ENCODE measurements at regions not wholly inside any gene's neighbourhood (a gene's known extent, or its start where the extent isn't known, plus 50 kb on each side); places are given as distances from the start of the nearest gene placed in this dataset.
"Not testable (repeated sequence)": the region's sequence is repeated elsewhere in the genome, so short reads cannot be mapped to it uniquely, and the experiment has no call there.

GRCh38 chr4:72888331-72888730 lies 181.2 kb downstream of the COX18 start:
- DNase-seq (ENCODE audit: low spot score in 2 of 2), result no peak
- Histone ChIP-seq H3K27me3 (no peaks in the 10 kb centered on the region), H3K4me1 (no peaks in the 10 kb centered on the region), H3K36me3 (no peaks in the 10 kb centered on the region), H3K4me3 (no peak overlapping the region), H3K9me3 (no peaks in the 10 kb centered on the region), H3K27ac (no peak overlapping the region)
- TF ChIP-seq EP300 (IDR thresholded peaks at IDR 0.05) (no peak), POLR2AphosphoS5 (IDR thresholded peaks at IDR 0.05) (no peak), CTCF (IDR thresholded peaks at IDR 0.05) (no peak), POLR2A (IDR thresholded peaks at IDR 0.05) (no peak)
- 60% methylated on average over 2 of the region's 2 CpGs for WGBS

DNA sequence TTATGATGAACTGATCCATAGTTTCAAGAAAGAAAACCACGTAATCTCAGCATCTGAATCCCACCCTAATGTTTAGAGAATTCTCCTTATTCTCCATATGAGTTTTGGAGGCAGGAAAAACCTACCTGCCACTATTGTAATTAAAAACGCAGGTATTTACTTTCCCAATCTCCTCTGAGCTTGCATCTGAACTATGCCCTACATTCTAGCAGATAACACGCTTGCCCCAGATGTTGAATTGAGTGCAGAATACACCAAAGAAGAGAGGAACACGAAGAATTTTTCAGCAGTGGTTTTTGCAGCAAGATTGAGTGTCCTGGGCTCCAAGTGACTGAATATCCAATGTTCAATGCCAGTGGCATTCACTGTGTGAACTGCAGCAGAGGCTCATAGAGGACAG lies 182.4 kb downstream of the COX18 start:
- H3K9me3 ChIP-seq, result no peaks in the 10 kb centered on the region
- WGBS, result 57% methylated on average over 4 of the region's 4 CpGs
- no peaks in the 10 kb centered on the region for H3K4me1 ChIP-seq
- TF ChIP-seq EP300 (IDR thresholded peaks at IDR 0.05) (no peak), POLR2AphosphoS5 (IDR thresholded peaks at IDR 0.05) (no peak), POLR2A (IDR thresholded peaks at IDR 0.05) (no peak), CTCF (IDR thresholded peaks at IDR 0.05) (no peak)
- H3K36me3 ChIP-seq, result no peaks in the 10 kb centered on the region
- H3K4me3 ChIP-seq, result no peak overlapping the region
- no peak for DNase-seq (ENCODE audit: low spot score in 2 of 2)
- H3K27me3 ChIP-seq, result no peaks in the 10 kb centered on the region
- H3K27ac ChIP-seq, result no peak overlapping the region

- no peaks in the 10 kb centered on the region for H3K27me3 ChIP-seq
- no peaks in the 10 kb centered on the region for H3K9me3 ChIP-seq
- no peak overlapping the region for H3K4me3 ChIP-seq
- DNase-seq (ENCODE audit: low spot score in 2 of 2), result no peak
- no peaks in the 10 kb centered on the region for H3K36me3 ChIP-seq
- no peak overlapping the region for H3K27ac ChIP-seq
- H3K4me1 ChIP-seq, result no peaks in the 10 kb centered on the region
- WGBS, result 91% methylated on average over 1 of the region's 1 CpG
- no peak for TF ChIP-seq EP300 (IDR thresholded peaks at IDR 0.05)
- no peak for TF ChIP-seq CTCF (IDR thresholded peaks at IDR 0.05)
Observed at GRCh38 chr4:72886602-72887001, 182.9 kb downstream of the COX18 start.

- WGBS, result 86% methylated on average over 4 of the region's 7 CpGs
- DNase-seq (ENCODE audit: low spot score in 2 of 2); H3K4me3 ChIP-seq; H3K27me3 ChIP-seq; H3K4me1 ChIP-seq; H3K36me3 ChIP-seq; H3K27ac ChIP-seq; H3K9me3 ChIP-seq: not testable (repeated sequence)
Observed at GRCh38 chr4:72884225-72884624, 185.3 kb downstream of the COX18 start.

DNA sequence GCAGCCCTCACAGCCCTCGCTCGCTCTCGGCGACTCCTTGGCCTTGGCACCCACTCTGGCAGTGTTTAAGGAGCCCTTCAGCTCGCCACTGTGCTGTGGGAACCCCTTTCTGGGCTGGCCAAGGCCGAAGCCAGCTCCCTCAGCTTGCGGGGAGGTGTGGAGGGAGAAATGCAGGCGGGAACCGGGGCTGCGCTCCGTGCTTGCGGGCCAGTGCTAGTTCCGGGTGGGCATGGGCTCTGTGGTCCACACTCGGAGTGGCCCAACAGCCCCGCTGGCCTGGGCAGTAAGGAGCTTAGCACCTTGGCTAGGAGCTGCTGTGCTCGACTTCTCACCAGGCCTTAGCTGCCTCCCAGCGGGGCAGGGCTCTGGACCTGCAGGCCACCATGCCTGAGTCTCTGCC lies 192.6 kb downstream of the COX18 start:
- Histone ChIP-seq H3K36me3 (no peaks in the 10 kb centered on the region), H3K9me3 (no peaks in the 10 kb centered on the region), H3K4me1 (no peaks in the 10 kb centered on the region), H3K4me3 (no peak overlapping the region), H3K27me3 (no peaks in the 10 kb centered on the region), H3K27ac (no peak overlapping the region)
- WGBS, result 90% methylated on average over 12 of the region's 17 CpGs
- DNase-seq (ENCODE audit: low spot score in 2 of 2), result no peak
- no peak for TF ChIP-seq CTCF (IDR thresholded peaks at IDR 0.05)
- TF ChIP-seq POLR2A (IDR thresholded peaks at IDR 0.05), result no peak
- no peak for TF ChIP-seq EP300 (IDR thresholded peaks at IDR 0.05)
- TF ChIP-seq POLR2AphosphoS5 (IDR thresholded peaks at IDR 0.05), result no peak

DNA sequence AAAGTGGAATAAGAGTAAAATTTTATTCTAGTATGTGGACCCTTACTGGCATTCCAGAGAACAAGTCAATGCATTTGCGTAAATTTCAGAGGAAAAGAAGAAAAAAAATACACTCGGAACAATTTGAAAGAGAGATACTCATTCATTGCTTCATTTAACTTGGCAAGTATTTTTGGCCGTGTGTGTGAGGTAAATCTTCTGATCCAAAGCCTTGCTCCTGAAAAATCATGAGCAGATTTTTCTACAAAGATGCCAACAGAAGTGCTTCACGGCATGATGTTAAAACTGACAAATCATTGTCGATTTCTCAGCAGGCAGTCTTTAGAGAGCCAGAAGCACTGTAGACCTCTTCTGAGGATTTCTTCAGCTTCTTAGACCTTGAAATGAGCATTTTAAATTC lies 194.0 kb downstream of the COX18 start:
- DNase-seq (ENCODE audit: low spot score in 2 of 2), result no peak
- Histone ChIP-seq H3K4me1 (no peaks in the 10 kb centered on the region), H3K27me3 (no peaks in the 10 kb centered on the region), H3K9me3 (no peaks in the 10 kb centered on the region), H3K4me3 (no peak overlapping the region), H3K36me3 (no peaks in the 10 kb centered on the region), H3K27ac (no peak overlapping the region)
- 59% methylated on average over 5 of the region's 5 CpGs for WGBS
- TF ChIP-seq CTCF (IDR thresholded peaks at IDR 0.05) (no peak), EP300 (IDR thresholded peaks at IDR 0.05) (no peak), POLR2AphosphoS5 (IDR thresholded peaks at IDR 0.05) (no peak), POLR2A (IDR thresholded peaks at IDR 0.05) (no peak)
